ENCODE measurements at regions not wholly inside any gene's neighbourhood (a gene's known extent, or its start where the extent isn't known, plus 50 kb on each side); places are given as distances from the start of the nearest gene placed in this dataset.

- DNase-seq (ENCODE audit: low read depth): no peak
These were observed 453.7 kb upstream of the CELF4 start for GRCh38 chr18:38019292-38019691.

DNA sequence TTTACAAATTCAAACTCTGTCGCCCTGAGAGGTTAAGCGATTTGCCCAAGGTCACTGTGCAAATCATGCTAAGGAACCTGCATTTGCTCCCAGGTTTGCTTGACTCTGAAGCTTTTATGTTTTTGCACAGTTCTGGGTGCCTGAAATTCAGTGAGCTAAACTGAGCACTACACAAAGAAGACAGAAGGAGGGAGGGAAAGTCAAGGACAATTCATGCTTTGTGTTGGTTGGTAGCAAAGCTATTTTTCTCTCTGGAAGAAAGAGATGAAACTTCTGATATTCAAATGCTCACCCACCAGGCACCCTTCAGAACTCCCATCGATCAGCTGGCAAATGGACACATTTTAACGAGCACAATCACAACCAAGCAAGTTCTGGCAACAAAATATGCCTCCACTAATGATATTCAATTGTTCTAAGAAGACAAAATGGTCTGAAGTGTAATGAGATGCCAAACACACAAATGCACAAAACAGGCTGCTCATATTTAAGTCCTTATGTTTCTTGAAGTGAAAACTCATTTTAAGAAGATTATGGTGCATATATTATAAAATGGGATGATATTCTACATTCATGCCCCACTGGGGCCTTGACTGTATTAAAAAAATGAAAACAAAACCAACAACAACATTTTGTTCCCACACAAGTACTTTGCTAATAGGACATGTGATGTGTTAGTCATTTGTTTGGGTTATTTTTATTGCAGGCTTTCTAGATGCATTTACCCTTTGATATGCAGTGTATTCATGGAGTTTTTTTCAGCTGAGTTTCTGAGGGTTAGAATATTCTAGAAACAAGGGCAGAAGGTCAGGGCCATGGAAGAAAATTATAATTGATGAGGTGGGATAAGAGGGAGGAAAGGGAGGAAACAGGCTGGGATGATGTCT is 445.6 kb upstream of the CELF4 start:
- DNase-seq (ENCODE audit: low read depth): no peak

DNA sequence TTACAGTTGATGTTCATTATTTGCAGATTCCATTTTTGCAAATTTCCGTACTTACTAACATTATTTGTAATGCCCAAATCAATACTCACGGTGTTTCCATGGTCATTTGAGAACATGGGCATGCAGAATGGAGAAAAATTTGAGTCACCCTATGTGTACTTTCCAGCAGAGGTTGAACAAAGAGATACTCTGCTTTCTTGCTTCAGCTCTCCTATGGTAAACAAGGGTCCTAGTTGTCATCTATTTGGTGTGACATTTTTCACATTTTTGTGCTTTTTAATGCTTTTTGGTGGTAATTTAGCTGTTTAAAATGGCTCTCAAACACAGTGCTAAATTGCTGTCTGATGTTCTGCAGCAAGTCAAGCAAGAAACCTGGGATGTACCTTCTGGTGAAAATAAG is 444.4 kb upstream of the CELF4 start:
- no peak for DNase-seq (ENCODE audit: low read depth)

GRCh38 chr18:38009320-38009719 is 443.7 kb upstream of the CELF4 start:
- no peak for DNase-seq (ENCODE audit: low read depth)

GRCh38 chr18:38007676-38008330 is 442.2 kb upstream of the CELF4 start:
- DNase-seq (ENCODE audit: low read depth): no peak

DNA sequence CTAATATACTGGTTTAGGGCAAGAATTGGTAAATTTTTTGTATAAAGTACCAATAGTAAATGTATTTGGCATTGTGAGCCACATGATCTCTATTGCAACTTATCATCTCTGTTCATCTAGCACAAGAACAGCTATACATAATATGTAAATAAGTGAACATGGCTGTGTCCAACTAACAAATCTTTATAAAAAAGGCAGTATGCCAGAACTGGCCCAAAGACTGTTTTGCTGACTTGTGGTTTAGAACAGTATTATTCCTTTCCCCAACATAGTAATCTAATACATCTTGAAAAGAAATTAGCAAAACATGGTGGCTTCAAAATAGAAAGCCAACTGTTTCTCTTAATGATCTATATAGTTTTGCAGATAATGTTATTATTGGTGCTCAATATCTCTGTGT is 441.4 kb upstream of the CELF4 start:
- no peak for DNase-seq (ENCODE audit: low read depth)

DNA sequence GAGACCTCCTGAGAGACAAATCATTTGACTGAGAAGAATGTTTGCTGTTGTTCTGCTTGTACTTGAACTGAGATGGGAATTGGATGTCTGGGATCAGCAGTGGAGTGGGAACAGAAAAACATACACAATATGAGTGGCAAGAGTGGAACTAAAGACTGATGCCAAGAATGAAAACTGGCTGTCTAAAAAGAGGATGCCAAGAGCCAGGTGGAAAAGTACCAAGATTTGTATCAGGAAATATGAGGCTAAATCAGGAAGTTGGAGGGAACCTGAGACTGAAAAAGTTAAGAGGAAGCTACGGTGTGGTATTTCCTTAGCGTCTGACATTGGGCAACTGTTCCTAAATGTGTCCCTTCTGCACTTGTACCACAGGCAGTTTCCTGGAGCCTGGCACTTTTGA is 440.9 kb upstream of the CELF4 start:
- DNase-seq (ENCODE audit: low read depth): no peak

GRCh38 chr18:37997695-37998094 is 432.1 kb upstream of the CELF4 start:
- no peak for DNase-seq (ENCODE audit: low read depth)

DNA sequence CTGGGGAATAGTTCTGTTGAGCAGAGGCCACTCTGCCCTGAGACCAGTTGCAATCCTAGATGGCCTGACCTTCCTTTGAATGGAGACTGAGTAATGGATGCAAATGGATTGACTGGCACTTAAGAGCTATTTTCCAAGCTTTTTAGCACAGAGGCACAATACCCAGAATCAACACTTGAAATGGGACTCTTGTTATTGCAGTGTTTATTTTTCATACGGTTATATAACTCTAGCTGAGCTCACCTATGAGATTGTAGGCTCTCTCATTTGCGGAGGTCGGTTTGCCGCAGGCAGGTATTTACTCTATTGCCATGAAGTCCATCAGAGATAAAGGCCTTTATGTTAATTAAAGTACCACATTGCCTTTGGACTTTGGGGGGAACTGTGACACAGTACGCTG is 422.3 kb upstream of the CELF4 start:
- no peak for DNase-seq (ENCODE audit: low read depth)

- DNase-seq (ENCODE audit: low read depth): no peak
These were observed 421.1 kb upstream of the CELF4 start for GRCh38 chr18:37986665-37987064.

DNA sequence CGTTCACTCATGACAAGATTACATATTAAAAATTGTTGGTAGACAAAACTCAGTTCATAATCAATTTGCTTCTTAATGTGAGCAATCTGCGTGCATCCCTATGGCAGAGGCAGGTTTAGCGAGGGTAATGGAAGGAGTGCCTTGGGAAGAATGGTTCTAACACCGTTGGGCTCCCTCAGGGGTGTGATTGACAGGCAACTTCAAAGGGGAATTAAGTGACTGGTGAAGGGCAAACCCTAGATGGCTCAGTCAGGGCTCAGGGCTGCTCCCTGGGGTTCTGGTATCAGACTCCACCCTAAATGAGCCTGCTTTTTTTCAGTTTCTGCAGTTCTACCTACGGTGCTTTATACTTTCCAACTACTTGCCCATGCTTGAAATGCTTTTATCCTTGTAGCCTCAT is 419.5 kb upstream of the CELF4 start:
- DNase-seq (ENCODE audit: low read depth): no peak

DNA sequence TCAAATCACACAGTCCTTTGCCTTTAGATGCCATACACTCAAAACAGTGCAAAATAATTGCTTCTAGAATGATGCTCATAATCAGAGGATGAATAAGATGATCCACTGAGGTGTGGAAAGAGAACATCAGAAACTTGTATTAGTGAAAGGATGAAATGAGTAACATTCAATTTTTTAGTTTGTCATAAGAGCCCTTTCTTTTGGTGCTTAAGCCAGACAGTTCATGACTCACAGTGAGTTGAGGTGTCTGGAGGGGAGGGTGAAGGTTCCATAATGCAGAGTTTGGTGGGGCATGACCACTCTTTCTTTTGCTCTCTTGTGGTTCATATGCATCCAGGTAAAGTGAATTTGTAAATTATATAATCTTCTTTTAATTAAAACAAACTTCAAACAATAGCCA is 415.0 kb upstream of the CELF4 start:
- no peak for DNase-seq (ENCODE audit: low read depth)

GRCh38 chr18:37975446-37975845 is 409.8 kb upstream of the CELF4 start:
- no peak for DNase-seq (ENCODE audit: low read depth)

DNA sequence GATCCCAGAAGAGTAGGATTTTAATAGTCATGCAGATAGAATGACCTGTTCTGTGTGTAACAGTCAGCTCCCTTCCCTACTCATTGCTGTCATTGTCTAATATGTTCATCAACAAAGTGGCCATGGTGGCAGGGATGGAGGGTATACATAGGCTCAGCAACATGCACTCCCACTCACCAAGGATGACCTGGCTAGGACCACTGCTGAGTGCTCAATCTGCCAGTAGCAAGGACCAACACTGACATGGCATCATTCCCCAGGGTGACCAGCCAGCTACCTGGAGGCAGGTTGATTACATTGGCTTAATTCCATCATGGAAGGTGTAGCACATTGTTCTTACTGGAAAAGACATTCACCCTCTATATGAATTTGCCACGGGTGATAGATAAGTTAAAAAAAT is 401.7 kb upstream of the CELF4 start:
- no peak for DNase-seq (ENCODE audit: low read depth)

DNA sequence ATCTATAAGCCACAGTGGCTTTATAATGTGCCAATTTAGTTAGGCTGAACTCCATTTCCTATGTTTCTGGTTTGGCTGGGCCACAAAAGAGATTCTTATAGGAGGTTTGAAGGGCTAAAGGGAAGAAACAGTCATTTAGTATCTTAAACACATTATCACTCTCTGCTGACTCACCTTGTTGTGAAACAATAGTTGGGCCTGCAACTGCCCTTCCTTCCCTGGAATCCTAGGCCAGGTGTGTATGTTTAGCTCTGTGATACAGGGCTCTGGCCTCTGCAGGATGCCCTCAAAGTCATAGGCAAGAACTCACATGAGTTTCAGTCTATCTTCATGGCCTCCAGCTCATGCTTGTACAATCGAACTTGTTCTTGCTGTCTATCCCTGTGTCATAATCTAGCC is 400.0 kb upstream of the CELF4 start:
- no peak for DNase-seq (ENCODE audit: low read depth)

DNA sequence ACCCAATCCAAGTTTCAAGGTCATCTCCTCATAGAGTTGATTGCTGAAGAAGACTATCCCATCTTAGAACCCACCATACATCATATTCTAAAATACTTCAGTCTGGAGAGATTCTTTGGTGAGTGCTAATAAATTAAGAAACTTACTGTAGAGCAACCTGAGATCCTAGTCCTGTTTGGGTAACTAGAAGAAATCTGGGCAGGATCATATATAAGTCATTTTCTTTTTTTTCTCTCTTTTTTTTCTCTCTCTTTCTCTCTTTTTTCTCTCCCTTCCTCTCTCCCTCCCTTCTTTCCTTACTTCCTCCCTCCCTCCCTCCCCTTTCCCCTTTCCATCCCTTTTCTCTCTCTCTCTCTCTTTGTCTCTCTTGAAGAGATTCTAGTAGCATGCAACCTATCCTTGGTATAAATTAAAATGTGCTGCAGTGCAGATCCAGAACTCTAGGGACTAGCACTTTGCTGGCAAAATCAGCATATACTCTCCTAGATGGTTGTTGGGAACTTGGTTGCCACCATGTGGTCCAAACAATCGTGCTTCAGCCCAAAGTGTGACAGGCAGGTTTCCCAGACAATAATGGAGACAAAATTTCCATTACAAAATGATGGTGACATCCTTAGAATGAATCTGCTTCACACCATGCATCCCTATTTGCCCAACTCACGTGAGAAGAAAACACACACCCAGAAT is 399.4 kb upstream of the CELF4 start:
- no peak for DNase-seq (ENCODE audit: low read depth)

- DNase-seq (ENCODE audit: low read depth): no peak
These were observed 398.2 kb upstream of the CELF4 start for GRCh38 chr18:37963837-37964236.

GRCh38 chr18:37962316-37962966 is 396.8 kb upstream of the CELF4 start:
- DNase-seq (ENCODE audit: low read depth): no peak

DNA sequence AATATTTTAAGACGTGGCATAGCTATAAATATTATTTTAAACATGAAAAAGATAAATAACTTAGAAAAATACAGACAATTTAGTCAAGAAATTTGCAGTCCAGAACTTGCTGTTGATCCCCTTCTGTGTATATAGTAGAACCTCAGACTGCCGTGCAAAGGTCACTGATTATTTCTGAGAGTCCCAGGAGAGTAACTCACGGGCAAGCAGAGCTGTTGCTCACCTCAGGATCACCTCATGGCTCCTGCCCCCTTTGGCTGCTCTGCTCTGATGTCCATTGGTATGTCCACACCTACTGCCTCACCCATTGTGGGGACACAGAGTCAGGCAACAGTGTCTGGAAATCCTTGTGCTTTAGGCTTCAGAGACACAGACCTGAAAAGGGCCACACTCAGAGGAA is 392.9 kb upstream of the CELF4 start:
- no peak for DNase-seq (ENCODE audit: low read depth)

- DNase-seq (ENCODE audit: low read depth): no peak
These were observed 391.3 kb upstream of the CELF4 start for GRCh38 chr18:37956902-37957301.

- DNase-seq (ENCODE audit: low read depth): no peak
These were observed 390.4 kb upstream of the CELF4 start for GRCh38 chr18:37956020-37956419.

DNA sequence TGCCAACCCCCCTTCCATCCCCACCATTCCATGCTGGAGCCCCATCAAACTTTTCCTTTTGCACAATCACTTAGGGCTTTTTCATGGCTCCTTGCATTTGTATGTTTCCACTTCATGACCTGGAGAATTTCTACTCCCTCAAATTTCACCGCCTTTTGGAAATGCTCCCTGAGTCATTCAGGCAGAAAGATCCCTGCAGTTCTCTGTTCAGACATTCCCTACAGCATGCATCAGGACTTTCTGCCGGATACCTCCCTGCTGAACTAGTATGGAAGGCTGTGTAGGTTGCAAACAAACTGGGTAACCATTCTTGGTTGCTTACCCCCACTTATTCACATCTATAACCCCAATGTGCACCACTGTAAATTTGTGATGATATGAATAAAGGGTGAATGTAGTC is 389.6 kb upstream of the CELF4 start:
- DNase-seq (ENCODE audit: low read depth): no peak

GRCh38 chr18:37953876-37954275 is 388.3 kb upstream of the CELF4 start:
- no peak for DNase-seq (ENCODE audit: low read depth)

All from fibroblast of gingiva (primary cell).